Loucy (cell line): ENCODE measurements at regions not wholly inside any gene's neighbourhood (a gene's known extent, or its start where the extent isn't known, plus 50 kb on each side); places are given as distances from the start of the nearest gene placed in this dataset.

Source experiments
- EZH2phosphoT487 ChIP-seq: fragments of 200-600 bp; IDR thresholded peaks from 2 replicates; pipeline ENCODE4 v1.6.1; 2018; ENCODE audit warnings: antibody characterized with exemption, mild to moderate bottlenecking, moderate library complexity, borderline replicate concordance
- TF ChIP-seq, protein P1 (sequence below): fragments of 200-600 bp; sonication (generic); conservative IDR thresholded peaks from 2 replicates; pipeline ENCODE4 v1.5.1; 2014; ENCODE audit warnings: mild to moderate bottlenecking, antibody characterized with exemption, low read length

GRCh38 chr6:100260584-100260983 lies 204.1 kb downstream of the SIM1 start:
- TF ChIP-seq, protein P1, sequence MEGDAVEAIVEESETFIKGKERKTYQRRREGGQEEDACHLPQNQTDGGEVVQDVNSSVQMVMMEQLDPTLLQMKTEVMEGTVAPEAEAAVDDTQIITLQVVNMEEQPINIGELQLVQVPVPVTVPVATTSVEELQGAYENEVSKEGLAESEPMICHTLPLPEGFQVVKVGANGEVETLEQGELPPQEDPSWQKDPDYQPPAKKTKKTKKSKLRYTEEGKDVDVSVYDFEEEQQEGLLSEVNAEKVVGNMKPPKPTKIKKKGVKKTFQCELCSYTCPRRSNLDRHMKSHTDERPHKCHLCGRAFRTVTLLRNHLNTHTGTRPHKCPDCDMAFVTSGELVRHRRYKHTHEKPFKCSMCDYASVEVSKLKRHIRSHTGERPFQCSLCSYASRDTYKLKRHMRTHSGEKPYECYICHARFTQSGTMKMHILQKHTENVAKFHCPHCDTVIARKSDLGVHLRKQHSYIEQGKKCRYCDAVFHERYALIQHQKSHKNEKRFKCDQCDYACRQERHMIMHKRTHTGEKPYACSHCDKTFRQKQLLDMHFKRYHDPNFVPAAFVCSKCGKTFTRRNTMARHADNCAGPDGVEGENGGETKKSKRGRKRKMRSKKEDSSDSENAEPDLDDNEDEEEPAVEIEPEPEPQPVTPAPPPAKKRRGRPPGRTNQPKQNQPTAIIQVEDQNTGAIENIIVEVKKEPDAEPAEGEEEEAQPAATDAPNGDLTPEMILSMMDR: no peak
- no peak for TF ChIP-seq EZH2phosphoT487
